ENCODE measurements at regions not wholly inside any gene's neighbourhood (a gene's known extent, or its start where the extent isn't known, plus 50 kb on each side); places are given as distances from the start of the nearest gene placed in this dataset.
"Not testable (repeated sequence)": the region's sequence is repeated elsewhere in the genome, so short reads cannot be mapped to it uniquely, and the experiment has no call there.

GRCh38 chr2:87633287-87633963 lies 114.5 kb upstream of the PLGLB2 start:
- not testable (repeated sequence) for DNase-seq

GRCh38 chr2:87634106-87634505 lies 113.8 kb upstream of the PLGLB2 start:
- DNase-seq, result not testable (repeated sequence)

- DNase-seq, result not testable (repeated sequence)
Observed at GRCh38 chr2:87634971-87635650, 112.8 kb upstream of the PLGLB2 start.

- not testable (repeated sequence) for DNase-seq
Observed at GRCh38 chr2:87636246-87636645, 111.6 kb upstream of the PLGLB2 start.

GRCh38 chr2:87636735-87637134 lies 111.2 kb upstream of the PLGLB2 start:
- DNase-seq, result not testable (repeated sequence)

- DNase-seq, result not testable (repeated sequence)
Observed at GRCh38 chr2:87637249-87637990, 110.5 kb upstream of the PLGLB2 start.

- DNase-seq, result not testable (repeated sequence)
Observed at GRCh38 chr2:87638114-87638807, 109.6 kb upstream of the PLGLB2 start.

GRCh38 chr2:87638872-87639271 lies 109.0 kb upstream of the PLGLB2 start:
- DNase-seq, result not testable (repeated sequence)

- not testable (repeated sequence) for DNase-seq
Observed at GRCh38 chr2:87639801-87640440, 108.0 kb upstream of the PLGLB2 start.

- not testable (repeated sequence) for DNase-seq
Observed at GRCh38 chr2:87640961-87641563, 106.8 kb upstream of the PLGLB2 start.

- DNase-seq, result not testable (repeated sequence)
Observed at GRCh38 chr2:87643165-87643564, 104.7 kb upstream of the PLGLB2 start.

GRCh38 chr2:87647737-87648498 lies 100.0 kb upstream of the PLGLB2 start:
- not testable (repeated sequence) for DNase-seq

- DNase-seq, result not testable (repeated sequence)
Observed at GRCh38 chr2:87648815-87649214, 99.1 kb upstream of the PLGLB2 start.

- not testable (repeated sequence) for DNase-seq
Observed at GRCh38 chr2:87649871-87650270, 98.0 kb upstream of the PLGLB2 start.

GRCh38 chr2:87650837-87651236 lies 97.0 kb upstream of the PLGLB2 start:
- not testable (repeated sequence) for DNase-seq

- DNase-seq, result not testable (repeated sequence)
Observed at GRCh38 chr2:87651589-87651988, 96.3 kb upstream of the PLGLB2 start.

- not testable (repeated sequence) for DNase-seq
Observed at GRCh38 chr2:87653373-87653772, 94.5 kb upstream of the PLGLB2 start.

GRCh38 chr2:87654136-87654814 lies 93.6 kb upstream of the PLGLB2 start:
- not testable (repeated sequence) for DNase-seq

- DNase-seq, result not testable (repeated sequence)
Observed at GRCh38 chr2:87657915-87658314, 90.0 kb upstream of the PLGLB2 start.

- DNase-seq, result not testable (repeated sequence)
Observed at GRCh38 chr2:87658357-87658756, 89.5 kb upstream of the PLGLB2 start.
